A673 (cell line): ENCODE measurements at regions not wholly inside any gene's neighbourhood (a gene's known extent, or its start where the extent isn't known, plus 50 kb on each side); places are given as distances from the start of the nearest gene placed in this dataset.

ENCODE experiments used
- EZH2 ChIP-seq: fragments of 200-600 bp; sonication (generic); IDR thresholded peaks from 2 replicates; pipeline ENCODE4 v1.6.1; 2017; ENCODE audit warnings: borderline replicate concordance, low read depth, mild to moderate bottlenecking, mixed read lengths, antibody characterized with exemption, low read length; ENCODE audit not compliant: poor library complexity, severe bottlenecking
- TF ChIP-seq, protein P1 (sequence below): fragments of 300-800, 200-600 bp; sonication (generic); conservative IDR thresholded peaks from 2 replicates; pipeline ENCODE4 v1.5.1; 2017; ENCODE audit warnings: low read depth, mild to moderate bottlenecking, antibody characterized with exemption, low read length, moderate library complexity, mixed read lengths

DNA sequence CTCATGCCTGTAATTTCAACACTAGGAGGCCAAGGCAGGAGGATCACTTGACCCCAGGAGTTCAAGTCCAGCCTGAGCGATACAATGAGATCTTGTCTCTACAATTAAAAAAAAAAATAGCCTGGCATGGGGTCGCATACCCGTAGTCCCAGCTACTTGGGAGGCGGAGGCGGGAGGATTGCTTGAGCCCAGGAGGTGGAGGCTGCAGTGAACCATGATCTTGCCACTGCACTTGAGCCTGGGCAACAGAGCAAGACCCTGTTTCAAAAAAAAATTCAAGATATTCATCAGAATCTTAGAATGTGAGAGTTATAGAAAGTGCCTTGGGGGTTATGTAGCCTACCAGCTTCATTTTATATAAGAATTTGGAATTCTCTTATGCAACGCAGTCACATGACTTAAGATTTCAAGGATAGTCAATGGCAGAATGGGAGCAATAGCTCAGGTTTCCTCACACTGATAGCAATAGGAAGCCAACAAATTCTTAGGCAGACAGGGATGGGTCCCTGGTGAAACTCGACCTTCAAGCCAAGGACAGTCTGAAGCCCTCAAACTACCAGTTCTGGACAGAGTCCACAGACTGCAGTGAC lies 462.5 kb downstream of the SETD4 start:
- TF ChIP-seq, protein P1, sequence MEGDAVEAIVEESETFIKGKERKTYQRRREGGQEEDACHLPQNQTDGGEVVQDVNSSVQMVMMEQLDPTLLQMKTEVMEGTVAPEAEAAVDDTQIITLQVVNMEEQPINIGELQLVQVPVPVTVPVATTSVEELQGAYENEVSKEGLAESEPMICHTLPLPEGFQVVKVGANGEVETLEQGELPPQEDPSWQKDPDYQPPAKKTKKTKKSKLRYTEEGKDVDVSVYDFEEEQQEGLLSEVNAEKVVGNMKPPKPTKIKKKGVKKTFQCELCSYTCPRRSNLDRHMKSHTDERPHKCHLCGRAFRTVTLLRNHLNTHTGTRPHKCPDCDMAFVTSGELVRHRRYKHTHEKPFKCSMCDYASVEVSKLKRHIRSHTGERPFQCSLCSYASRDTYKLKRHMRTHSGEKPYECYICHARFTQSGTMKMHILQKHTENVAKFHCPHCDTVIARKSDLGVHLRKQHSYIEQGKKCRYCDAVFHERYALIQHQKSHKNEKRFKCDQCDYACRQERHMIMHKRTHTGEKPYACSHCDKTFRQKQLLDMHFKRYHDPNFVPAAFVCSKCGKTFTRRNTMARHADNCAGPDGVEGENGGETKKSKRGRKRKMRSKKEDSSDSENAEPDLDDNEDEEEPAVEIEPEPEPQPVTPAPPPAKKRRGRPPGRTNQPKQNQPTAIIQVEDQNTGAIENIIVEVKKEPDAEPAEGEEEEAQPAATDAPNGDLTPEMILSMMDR = no peak
- no peak for TF ChIP-seq EZH2
